HCT116 (cell line): ENCODE measurements at regions not wholly inside any gene's neighbourhood (a gene's known extent, or its start where the extent isn't known, plus 50 kb on each side); places are given as distances from the start of the nearest gene placed in this dataset.

Experiments used
- ATAC-seq: fragments of 200-7000 bp; cut with Tn5 transposase; 2 replicates; pipeline ENCODE4 v1.9.1; 2020; ENCODE audit warnings: mild to moderate bottlenecking, moderate library complexity
- BruUV-seq: library from RNA; stranded (reverse); fragments of 400-500 nt; replicated peaks from 2 replicates; lab custom pipeline; 2021; lab: Mats Ljungman, UMichigan
- CTCF ChIA-PET: fragments of 300-600 bp; sonication (Branson Sonifier 250); formaldehyde crosslinking; loops from one replicate; lab custom pipeline; 2021; ENCODE audit warnings: antibody characterized with exemption; lab: Charles Lee
- POLR2A ChIA-PET: fragments of 300-600, 350-600 bp; sonication (Branson Sonifier 250); formaldehyde crosslinking; loops from one replicate; lab custom pipeline; 2021; ENCODE audit warnings: antibody characterized with exemption; lab: Charles Lee
- RAD21 ChIA-PET, 2 experiments: fragments of 300-600 bp; sonication (Branson Sonifier 250); formaldehyde crosslinking; loops; one replicate each; lab custom pipeline; 2023; ENCODE audit warnings: low total read pairs in 2 of 2; ENCODE audit not compliant: uncharacterized antibody in 2 of 2, unreplicated experiment in 2 of 2, low non-redundant PET in 1 of 2; lab: Charles Lee
- DNase-seq: peaks from one replicate; pipeline ENCODE4 v3.0.0-alpha.2; 2010; ENCODE audit warnings: low read depth, low spot score
- H2AFZ ChIP-seq: fragments of 200-600 bp; shearing (Covaris generic), sonication (generic); 2 replicates; pipeline ENCODE4 v1.6.1; 2017; ENCODE audit warnings: low read depth, mixed run types, mixed read lengths, antibody characterized with exemption, low read length; ENCODE audit not compliant: poor library complexity, severe bottlenecking
- H3K27ac ChIP-seq: 2 replicates; pipeline ENCODE4 v1.5.1; 2012; ENCODE audit warnings: low read depth, low read length
- H3K27me3 ChIP-seq: fragments of 200-600 bp; sonication (generic); 2 replicates; pipeline ENCODE4 v1.6.1; 2016; ENCODE audit warnings: mixed run types, low read length, mixed read lengths; ENCODE audit not compliant: insufficient read depth
- H3K36me3 ChIP-seq, 2 experiments: fragments of 200-500 bp in 1 of 2; fragments of 200-600 bp in 1 of 2; sonication (Bioruptor generic) in 1 of 2; sonication (generic) in 1 of 2; 2 replicates each; pipeline versions ENCODE4 v1.5.1 to v1.6.1; 2014 to 2016; ENCODE audit warnings: low read length in 2 of 2, inconsistent platforms in 1 of 2, mixed read lengths in 1 of 2, mixed run types in 1 of 2; ENCODE audit not compliant: insufficient read depth in 2 of 2, control insufficient read depth in 1 of 2
- H3K4me1 ChIP-seq, 2 experiments: fragments of 200-600 bp in 1 of 2; sonication (generic) in 1 of 2; 2 replicates each; pipeline versions ENCODE4 v1.5.1 to v1.6.1; 2012 to 2017; ENCODE audit warnings: low read length in 2 of 2, inconsistent platforms in 1 of 2, mild to moderate bottlenecking in 1 of 2, mixed read lengths in 1 of 2, mixed run types in 1 of 2, moderate library complexity in 1 of 2; ENCODE audit not compliant: insufficient read depth in 2 of 2, control insufficient read depth in 1 of 2
- H3K4me2 ChIP-seq: fragments of 200-600 bp; sonication (generic); 2 replicates; pipeline ENCODE4 v1.6.1; 2017; ENCODE audit warnings: mixed run types, low read length, mixed read lengths
- H3K4me3 ChIP-seq, 2 experiments: fragments of 200-600 bp in 1 of 2; sonication (generic) in 1 of 2; replicated peaks in 1 of 2; 2 replicates each; pipeline ENCODE4 v1.5.1; 2011 to 2016; ENCODE audit warnings: low read length in 2 of 2, control low read depth in 1 of 2, low read depth in 1 of 2, mild to moderate bottlenecking in 1 of 2, mixed read lengths in 1 of 2, mixed run types in 1 of 2
- H3K79me2 ChIP-seq: fragments of 200-600 bp; sonication (generic); 2 replicates; pipeline ENCODE4 v1.6.1; 2017; ENCODE audit warnings: mild to moderate bottlenecking, mixed run types, low read length, moderate library complexity, mixed read lengths; ENCODE audit not compliant: insufficient read depth
- H3K9ac ChIP-seq: fragments of 200-600 bp; sonication (generic); 2 replicates; pipeline ENCODE4 v1.6.1; 2016; ENCODE audit warnings: low read length, mixed read lengths
- H3K9me2 ChIP-seq: fragments of 200-600 bp; sonication (generic), shearing (Covaris generic); 2 replicates; pipeline ENCODE4 v1.6.1; 2017; ENCODE audit warnings: mixed run types, mild to moderate bottlenecking, moderate library complexity; ENCODE audit not compliant: insufficient read depth
- H3K9me3 ChIP-seq, 2 experiments: fragments of 200-500 bp in 1 of 2; fragments of 200-600 bp in 1 of 2; sonication (Bioruptor generic) in 1 of 2; sonication (generic) in 1 of 2; 2 replicates each; pipeline ENCODE4 v1.6.1; 2014 to 2017; ENCODE audit warnings: low read length in 2 of 2, mixed read lengths in 2 of 2, inconsistent platforms in 1 of 2, low read depth in 1 of 2, mild to moderate bottlenecking in 1 of 2, mixed run types in 1 of 2, moderate library complexity in 1 of 2; ENCODE audit not compliant: control insufficient read depth in 1 of 2, insufficient read depth in 1 of 2
- H4K20me1 ChIP-seq: fragments of 200-600 bp; sonication (generic), shearing (Covaris generic); 2 replicates; pipeline ENCODE4 v1.6.1; 2017; ENCODE audit warnings: mixed run types, mild to moderate bottlenecking, moderate library complexity; ENCODE audit not compliant: insufficient read depth
- CBX3 ChIP-seq: IDR thresholded peaks from 2 replicates; pipeline ENCODE4 v1.6.1; 2012; ENCODE audit warnings: low read depth
- CEBPB ChIP-seq: IDR thresholded peaks from 2 replicates; pipeline ENCODE4 v1.6.1; 2012; ENCODE audit warnings: low read depth
- EGR1 ChIP-seq: IDR thresholded peaks from 2 replicates; pipeline ENCODE4 v1.6.1; 2012; ENCODE audit warnings: low read depth
- ELF1 ChIP-seq: IDR thresholded peaks from 2 replicates; pipeline ENCODE4 v1.6.1; 2012; ENCODE audit warnings: low read depth, borderline replicate concordance
- EZH2 ChIP-seq: fragments of 200-600 bp; sonication (generic); IDR thresholded peaks from 2 replicates; pipeline ENCODE4 v1.6.1; 2017; ENCODE audit warnings: antibody characterized with exemption, mixed run types
- JUND ChIP-seq: IDR thresholded peaks from 2 replicates; pipeline ENCODE4 v1.6.1; 2012
- POLR2A ChIP-seq: IDR thresholded peaks from 2 replicates; pipeline ENCODE4 v1.7.0; 2011; ENCODE audit warnings: borderline replicate concordance; ENCODE audit not compliant: insufficient read depth, insufficient read length; ENCODE audit errors: extremely low read depth
- POLR2AphosphoS5 ChIP-seq: IDR thresholded peaks from 2 replicates; pipeline ENCODE4 v1.6.1; 2011; ENCODE audit warnings: mild to moderate bottlenecking, low read depth, low read length, moderate library complexity
- RAD21 ChIP-seq: IDR thresholded peaks from 2 replicates; pipeline ENCODE4 v1.6.1; 2012; ENCODE audit warnings: low read depth, mild to moderate bottlenecking
- SIN3A ChIP-seq: IDR thresholded peaks from 2 replicates; pipeline ENCODE4 v1.6.1; 2012; ENCODE audit warnings: low read depth
- SRF ChIP-seq: IDR thresholded peaks from 2 replicates; pipeline ENCODE4 v1.6.1; 2012; ENCODE audit warnings: low read depth
- TCF7L2 ChIP-seq: IDR thresholded peaks from 2 replicates; pipeline ENCODE4 v1.7.0; 2011; ENCODE audit warnings: borderline replicate concordance, inconsistent platforms; ENCODE audit not compliant: insufficient read depth, insufficient read length; ENCODE audit errors: extremely low read depth
- YY1 ChIP-seq: IDR thresholded peaks from 2 replicates; pipeline ENCODE4 v1.6.1; 2011; ENCODE audit warnings: low read length, low read depth, moderate library complexity, mild to moderate bottlenecking; ENCODE audit not compliant: insufficient replicate concordance; ENCODE audit errors: extremely low read depth
- ZFX ChIP-seq: fragments of 450-650 bp; IDR thresholded peaks from 2 replicates; pipeline ENCODE4 v1.6.1; 2017
- ZNF274 ChIP-seq: fragments of 200-500 bp; sonication (Bioruptor generic); IDR thresholded peaks from 2 replicates; pipeline ENCODE4 v1.6.1; 2014; ENCODE audit warnings: mild to moderate bottlenecking, low read depth, low read length, inconsistent platforms
- intact Hi-C: fragments of 100-400 bp; cut with micrococcal nuclease; formaldehyde crosslinking; loops from 2 replicates; pipeline ENCODE4 v1.10.0; 2022
- TF ChIP-seq, protein P1 (sequence below): IDR thresholded peaks from 2 replicates; pipeline ENCODE4 v1.6.1; 2012
- TF ChIP-seq, protein P2 (sequence below), 3 experiments: fragments of 200-600 bp in 1 of 3; sonication (generic) in 1 of 3; IDR thresholded peaks in 2 of 3; conservative IDR thresholded peaks in 1 of 3; 2 replicates each; pipeline ENCODE4 v1.5.1; 2012 to 2017; ENCODE audit warnings: low read depth in 2 of 3, low read length in 2 of 3, antibody characterized with exemption in 1 of 3, borderline replicate concordance in 1 of 3, control low read depth in 1 of 3, mild to moderate bottlenecking in 1 of 3, mixed read lengths in 1 of 3, mixed run types in 1 of 3, moderate library complexity in 1 of 3; ENCODE audit not compliant: insufficient read depth in 1 of 3
- TF ChIP-seq, protein P3 (sequence below): IDR thresholded peaks from 2 replicates; pipeline ENCODE4 v1.6.1; 2012; ENCODE audit warnings: low read depth
- TF ChIP-seq, protein P4 (sequence below): IDR thresholded peaks from 2 replicates; pipeline ENCODE4 v1.6.1; 2011; ENCODE audit warnings: mild to moderate bottlenecking, low read length, moderate library complexity; ENCODE audit not compliant: insufficient replicate concordance; ENCODE audit errors: extremely low read depth

DNA sequence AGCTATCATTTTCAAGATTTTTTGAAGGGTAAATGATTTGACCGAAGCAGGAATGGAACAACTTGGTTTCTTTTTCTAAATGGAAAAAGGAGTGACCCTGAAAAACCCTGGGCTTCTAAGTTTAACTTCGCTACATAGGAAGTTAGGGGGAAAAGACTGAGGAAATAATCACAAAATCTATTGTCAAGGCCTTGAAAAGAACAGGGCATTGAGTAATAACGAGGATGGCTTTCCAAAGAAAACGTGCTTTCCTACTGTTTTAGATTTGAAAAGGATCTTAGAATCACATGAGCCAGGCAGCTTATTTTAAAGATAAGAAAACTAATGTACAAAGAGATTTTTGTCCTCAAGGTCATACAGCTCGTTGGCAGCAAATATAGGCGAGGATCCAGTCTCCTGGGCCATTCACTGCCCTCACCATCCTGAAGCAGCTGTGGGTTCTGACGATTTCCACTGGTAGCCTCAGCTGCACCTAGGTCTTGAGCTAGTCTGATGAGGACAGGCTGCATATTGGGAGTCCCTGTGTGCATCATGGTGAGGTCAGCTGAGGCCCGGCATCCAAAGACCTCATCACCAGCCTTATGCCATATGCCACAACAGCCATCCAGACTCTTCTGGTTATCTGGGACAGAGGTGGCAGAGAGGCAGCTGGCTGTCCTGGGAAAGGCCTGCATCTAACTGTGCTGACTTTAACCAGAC lies 384.7 kb upstream of the NRP1 start:
- BruUV-seq: no TSS peak
- Histone ChIP-seq H2AFZ (no peak overlapping the region), H4K20me1 (no peaks in the 10 kb centered on the region), H3K4me3 (no peak overlapping the region), H3K9me3 (no peaks in the 10 kb centered on the region), H3K36me3 (no peaks in the 10 kb centered on the region), H3K4me1 (no peaks in the 10 kb centered on the region), H3K27ac (no peak overlapping the region), H3K79me2 (no peaks in the 10 kb centered on the region), H3K27me3 (no peaks in the 10 kb centered on the region), H3K9me2 (no peaks in the 10 kb centered on the region), H3K9ac (no peak overlapping the region), H3K4me2 (no peak overlapping the region)
- RAD21 ChIA-PET: no interaction called here
- no peak for DNase-seq
- ATAC-seq: no peak
- TF ChIP-seq ZFX (no peak), ZNF274 (no peak), POLR2A (no peak), YY1 (no peak), EGR1 (no peak), CBX3 (no peak), POLR2AphosphoS5 (no peak), TCF7L2 (no peak), RAD21 (no peak), ELF1 (no peak), CEBPB (no peak), EZH2 (no peak), JUND (no peak), SRF (no peak), SIN3A (no peak)
- TF ChIP-seq, protein P1, sequence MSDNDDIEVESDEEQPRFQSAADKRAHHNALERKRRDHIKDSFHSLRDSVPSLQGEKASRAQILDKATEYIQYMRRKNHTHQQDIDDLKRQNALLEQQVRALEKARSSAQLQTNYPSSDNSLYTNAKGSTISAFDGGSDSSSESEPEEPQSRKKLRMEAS: no peak
- TF ChIP-seq, protein P2, sequence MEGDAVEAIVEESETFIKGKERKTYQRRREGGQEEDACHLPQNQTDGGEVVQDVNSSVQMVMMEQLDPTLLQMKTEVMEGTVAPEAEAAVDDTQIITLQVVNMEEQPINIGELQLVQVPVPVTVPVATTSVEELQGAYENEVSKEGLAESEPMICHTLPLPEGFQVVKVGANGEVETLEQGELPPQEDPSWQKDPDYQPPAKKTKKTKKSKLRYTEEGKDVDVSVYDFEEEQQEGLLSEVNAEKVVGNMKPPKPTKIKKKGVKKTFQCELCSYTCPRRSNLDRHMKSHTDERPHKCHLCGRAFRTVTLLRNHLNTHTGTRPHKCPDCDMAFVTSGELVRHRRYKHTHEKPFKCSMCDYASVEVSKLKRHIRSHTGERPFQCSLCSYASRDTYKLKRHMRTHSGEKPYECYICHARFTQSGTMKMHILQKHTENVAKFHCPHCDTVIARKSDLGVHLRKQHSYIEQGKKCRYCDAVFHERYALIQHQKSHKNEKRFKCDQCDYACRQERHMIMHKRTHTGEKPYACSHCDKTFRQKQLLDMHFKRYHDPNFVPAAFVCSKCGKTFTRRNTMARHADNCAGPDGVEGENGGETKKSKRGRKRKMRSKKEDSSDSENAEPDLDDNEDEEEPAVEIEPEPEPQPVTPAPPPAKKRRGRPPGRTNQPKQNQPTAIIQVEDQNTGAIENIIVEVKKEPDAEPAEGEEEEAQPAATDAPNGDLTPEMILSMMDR (IDR thresholded peaks at IDR 0.05 in 2 of 3, conservative IDR thresholded peaks at IDR 0.05 in 1 of 3; ENCODE audit: borderline replicate concordance in 1 of 3, insufficient read depth in 1 of 3, low read depth in 2 of 3, low read length in 2 of 3): no peak
- TF ChIP-seq, protein P3, sequence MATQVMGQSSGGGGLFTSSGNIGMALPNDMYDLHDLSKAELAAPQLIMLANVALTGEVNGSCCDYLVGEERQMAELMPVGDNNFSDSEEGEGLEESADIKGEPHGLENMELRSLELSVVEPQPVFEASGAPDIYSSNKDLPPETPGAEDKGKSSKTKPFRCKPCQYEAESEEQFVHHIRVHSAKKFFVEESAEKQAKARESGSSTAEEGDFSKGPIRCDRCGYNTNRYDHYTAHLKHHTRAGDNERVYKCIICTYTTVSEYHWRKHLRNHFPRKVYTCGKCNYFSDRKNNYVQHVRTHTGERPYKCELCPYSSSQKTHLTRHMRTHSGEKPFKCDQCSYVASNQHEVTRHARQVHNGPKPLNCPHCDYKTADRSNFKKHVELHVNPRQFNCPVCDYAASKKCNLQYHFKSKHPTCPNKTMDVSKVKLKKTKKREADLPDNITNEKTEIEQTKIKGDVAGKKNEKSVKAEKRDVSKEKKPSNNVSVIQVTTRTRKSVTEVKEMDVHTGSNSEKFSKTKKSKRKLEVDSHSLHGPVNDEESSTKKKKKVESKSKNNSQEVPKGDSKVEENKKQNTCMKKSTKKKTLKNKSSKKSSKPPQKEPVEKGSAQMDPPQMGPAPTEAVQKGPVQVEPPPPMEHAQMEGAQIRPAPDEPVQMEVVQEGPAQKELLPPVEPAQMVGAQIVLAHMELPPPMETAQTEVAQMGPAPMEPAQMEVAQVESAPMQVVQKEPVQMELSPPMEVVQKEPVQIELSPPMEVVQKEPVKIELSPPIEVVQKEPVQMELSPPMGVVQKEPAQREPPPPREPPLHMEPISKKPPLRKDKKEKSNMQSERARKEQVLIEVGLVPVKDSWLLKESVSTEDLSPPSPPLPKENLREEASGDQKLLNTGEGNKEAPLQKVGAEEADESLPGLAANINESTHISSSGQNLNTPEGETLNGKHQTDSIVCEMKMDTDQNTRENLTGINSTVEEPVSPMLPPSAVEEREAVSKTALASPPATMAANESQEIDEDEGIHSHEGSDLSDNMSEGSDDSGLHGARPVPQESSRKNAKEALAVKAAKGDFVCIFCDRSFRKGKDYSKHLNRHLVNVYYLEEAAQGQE: no peak
- TF ChIP-seq, protein P4, sequence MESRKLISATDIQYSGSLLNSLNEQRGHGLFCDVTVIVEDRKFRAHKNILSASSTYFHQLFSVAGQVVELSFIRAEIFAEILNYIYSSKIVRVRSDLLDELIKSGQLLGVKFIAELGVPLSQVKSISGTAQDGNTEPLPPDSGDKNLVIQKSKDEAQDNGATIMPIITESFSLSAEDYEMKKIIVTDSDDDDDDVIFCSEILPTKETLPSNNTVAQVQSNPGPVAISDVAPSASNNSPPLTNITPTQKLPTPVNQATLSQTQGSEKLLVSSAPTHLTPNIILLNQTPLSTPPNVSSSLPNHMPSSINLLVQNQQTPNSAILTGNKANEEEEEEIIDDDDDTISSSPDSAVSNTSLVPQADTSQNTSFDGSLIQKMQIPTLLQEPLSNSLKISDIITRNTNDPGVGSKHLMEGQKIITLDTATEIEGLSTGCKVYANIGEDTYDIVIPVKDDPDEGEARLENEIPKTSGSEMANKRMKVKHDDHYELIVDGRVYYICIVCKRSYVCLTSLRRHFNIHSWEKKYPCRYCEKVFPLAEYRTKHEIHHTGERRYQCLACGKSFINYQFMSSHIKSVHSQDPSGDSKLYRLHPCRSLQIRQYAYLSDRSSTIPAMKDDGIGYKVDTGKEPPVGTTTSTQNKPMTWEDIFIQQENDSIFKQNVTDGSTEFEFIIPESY: no peak
- intact Hi-C loops: no loop called here
- CTCF ChIA-PET: no interaction called here
- POLR2A ChIA-PET: no interaction called here
